ENCODE measurements at regions not wholly inside any gene's neighbourhood (a gene's known extent, or its start where the extent isn't known, plus 50 kb on each side); places are given as distances from the start of the nearest gene placed in this dataset.

DNA sequence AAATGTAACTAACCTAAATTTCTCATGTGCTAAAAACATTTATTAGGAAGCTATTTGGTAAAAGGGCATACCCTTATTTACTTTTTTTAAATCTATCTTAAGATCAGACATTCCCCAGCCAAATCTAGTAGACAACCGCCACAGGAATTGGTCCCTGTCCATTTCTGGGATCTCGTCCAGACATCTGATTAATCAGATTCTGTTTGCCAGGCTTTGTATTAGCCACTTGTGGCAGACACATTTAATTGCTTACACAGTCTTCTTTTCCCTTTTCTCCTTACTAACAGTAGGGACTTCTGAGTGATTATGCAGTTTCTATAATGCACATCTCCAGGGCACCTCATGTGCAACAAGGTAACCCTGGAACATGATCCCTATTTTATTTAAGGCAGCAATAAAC is 449.0 kb upstream of the RGS18 start:
- ChIA-PET POLR2A (no interaction called here), CTCF (no interaction called here)
- H3K4me3 Mint-ChIP-seq = no peak overlapping the region
- H3K36me3 Mint-ChIP-seq = no peaks in the 10 kb centered on the region
- H3K27ac Mint-ChIP-seq = no peak overlapping the region
- no peaks in the 10 kb centered on the region for H3K4me1 Mint-ChIP-seq
- no peak for TF ChIP-seq ZNF396 (CRISPR knock-in tag; IDR thresholded peaks at IDR 0.05; ENCODE audit: borderline replicate concordance)
- TF ChIP-seq TEAD4 (CRISPR knock-in tag; IDR thresholded peaks at IDR 0.05) = no peak
- TF ChIP-seq, protein P1, sequence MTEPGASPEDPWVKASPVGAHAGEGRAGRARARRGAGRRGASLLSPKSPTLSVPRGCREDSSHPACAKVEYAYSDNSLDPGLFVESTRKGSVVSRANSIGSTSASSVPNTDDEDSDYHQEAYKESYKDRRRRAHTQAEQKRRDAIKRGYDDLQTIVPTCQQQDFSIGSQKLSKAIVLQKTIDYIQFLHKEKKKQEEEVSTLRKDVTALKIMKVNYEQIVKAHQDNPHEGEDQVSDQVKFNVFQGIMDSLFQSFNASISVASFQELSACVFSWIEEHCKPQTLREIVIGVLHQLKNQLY (CRISPR knock-in tag; IDR thresholded peaks at IDR 0.05) = no peak
- TF ChIP-seq, protein P2, sequence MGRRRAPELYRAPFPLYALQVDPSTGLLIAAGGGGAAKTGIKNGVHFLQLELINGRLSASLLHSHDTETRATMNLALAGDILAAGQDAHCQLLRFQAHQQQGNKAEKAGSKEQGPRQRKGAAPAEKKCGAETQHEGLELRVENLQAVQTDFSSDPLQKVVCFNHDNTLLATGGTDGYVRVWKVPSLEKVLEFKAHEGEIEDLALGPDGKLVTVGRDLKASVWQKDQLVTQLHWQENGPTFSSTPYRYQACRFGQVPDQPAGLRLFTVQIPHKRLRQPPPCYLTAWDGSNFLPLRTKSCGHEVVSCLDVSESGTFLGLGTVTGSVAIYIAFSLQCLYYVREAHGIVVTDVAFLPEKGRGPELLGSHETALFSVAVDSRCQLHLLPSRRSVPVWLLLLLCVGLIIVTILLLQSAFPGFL (CRISPR knock-in tag; IDR thresholded peaks at IDR 0.05; ENCODE audit: borderline replicate concordance) = no peak
- TF ChIP-seq, protein P3, sequence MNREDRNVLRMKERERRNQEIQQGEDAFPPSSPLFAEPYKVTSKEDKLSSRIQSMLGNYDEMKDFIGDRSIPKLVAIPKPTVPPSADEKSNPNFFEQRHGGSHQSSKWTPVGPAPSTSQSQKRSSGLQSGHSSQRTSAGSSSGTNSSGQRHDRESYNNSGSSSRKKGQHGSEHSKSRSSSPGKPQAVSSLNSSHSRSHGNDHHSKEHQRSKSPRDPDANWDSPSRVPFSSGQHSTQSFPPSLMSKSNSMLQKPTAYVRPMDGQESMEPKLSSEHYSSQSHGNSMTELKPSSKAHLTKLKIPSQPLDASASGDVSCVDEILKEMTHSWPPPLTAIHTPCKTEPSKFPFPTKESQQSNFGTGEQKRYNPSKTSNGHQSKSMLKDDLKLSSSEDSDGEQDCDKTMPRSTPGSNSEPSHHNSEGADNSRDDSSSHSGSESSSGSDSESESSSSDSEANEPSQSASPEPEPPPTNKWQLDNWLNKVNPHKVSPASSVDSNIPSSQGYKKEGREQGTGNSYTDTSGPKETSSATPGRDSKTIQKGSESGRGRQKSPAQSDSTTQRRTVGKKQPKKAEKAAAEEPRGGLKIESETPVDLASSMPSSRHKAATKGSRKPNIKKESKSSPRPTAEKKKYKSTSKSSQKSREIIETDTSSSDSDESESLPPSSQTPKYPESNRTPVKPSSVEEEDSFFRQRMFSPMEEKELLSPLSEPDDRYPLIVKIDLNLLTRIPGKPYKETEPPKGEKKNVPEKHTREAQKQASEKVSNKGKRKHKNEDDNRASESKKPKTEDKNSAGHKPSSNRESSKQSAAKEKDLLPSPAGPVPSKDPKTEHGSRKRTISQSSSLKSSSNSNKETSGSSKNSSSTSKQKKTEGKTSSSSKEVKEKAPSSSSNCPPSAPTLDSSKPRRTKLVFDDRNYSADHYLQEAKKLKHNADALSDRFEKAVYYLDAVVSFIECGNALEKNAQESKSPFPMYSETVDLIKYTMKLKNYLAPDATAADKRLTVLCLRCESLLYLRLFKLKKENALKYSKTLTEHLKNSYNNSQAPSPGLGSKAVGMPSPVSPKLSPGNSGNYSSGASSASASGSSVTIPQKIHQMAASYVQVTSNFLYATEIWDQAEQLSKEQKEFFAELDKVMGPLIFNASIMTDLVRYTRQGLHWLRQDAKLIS (CRISPR knock-in tag; IDR thresholded peaks at IDR 0.05; ENCODE audit: borderline replicate concordance) = no peak
- TF ChIP-seq NFE2L1 (CRISPR knock-in tag; IDR thresholded peaks at IDR 0.05) = no peak
- TF ChIP-seq, protein P4, sequence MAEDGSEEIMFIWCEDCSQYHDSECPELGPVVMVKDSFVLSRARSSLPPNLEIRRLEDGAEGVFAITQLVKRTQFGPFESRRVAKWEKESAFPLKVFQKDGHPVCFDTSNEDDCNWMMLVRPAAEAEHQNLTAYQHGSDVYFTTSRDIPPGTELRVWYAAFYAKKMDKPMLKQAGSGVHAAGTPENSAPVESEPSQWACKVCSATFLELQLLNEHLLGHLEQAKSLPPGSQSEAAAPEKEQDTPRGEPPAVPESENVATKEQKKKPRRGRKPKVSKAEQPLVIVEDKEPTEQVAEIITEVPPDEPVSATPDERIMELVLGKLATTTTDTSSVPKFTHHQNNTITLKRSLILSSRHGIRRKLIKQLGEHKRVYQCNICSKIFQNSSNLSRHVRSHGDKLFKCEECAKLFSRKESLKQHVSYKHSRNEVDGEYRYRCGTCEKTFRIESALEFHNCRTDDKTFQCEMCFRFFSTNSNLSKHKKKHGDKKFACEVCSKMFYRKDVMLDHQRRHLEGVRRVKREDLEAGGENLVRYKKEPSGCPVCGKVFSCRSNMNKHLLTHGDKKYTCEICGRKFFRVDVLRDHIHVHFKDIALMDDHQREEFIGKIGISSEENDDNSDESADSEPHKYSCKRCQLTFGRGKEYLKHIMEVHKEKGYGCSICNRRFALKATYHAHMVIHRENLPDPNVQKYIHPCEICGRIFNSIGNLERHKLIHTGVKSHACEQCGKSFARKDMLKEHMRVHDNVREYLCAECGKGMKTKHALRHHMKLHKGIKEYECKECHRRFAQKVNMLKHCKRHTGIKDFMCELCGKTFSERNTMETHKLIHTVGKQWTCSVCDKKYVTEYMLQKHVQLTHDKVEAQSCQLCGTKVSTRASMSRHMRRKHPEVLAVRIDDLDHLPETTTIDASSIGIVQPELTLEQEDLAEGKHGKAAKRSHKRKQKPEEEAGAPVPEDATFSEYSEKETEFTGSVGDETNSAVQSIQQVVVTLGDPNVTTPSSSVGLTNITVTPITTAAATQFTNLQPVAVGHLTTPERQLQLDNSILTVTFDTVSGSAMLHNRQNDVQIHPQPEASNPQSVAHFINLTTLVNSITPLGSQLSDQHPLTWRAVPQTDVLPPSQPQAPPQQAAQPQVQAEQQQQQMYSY (CRISPR knock-in tag; IDR thresholded peaks at IDR 0.05) = no peak
- no peak for ATAC-seq
- no peak for DNase-seq (ENCODE audit: low spot score)
- no peaks in the 10 kb centered on the region for H3K27me3 Mint-ChIP-seq (ENCODE audit: low read depth)
- no peaks in the 10 kb centered on the region for H3K9me3 Mint-ChIP-seq

DNA sequence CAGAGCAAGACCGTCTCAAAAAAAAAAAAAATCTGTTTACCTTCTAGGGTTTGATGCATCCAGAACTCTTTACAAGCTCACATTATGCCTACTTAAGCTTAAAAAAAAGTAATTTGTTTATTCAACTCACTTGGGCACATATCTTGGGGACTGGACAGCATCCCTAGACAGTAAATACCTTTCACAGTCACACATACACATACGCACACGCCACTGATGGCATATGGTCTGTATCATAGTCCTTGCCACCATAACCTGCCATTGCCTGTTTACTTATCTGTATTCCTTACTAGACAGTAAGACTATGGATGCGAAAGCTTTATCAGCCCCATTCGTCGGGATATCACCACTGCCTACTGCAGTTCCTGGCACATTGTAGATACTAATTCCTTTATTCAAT is 446.3 kb upstream of the RGS18 start:
- Mint-ChIP-seq H3K4me1 (peaks cover 10% of the 10 kb centered on the region; the same call in 1 of the 2 replicates), H3K27me3 (ENCODE audit: low read depth) (no peaks in the 10 kb centered on the region), H3K27ac (no peak overlapping the region), H3K4me3 (no peak overlapping the region), H3K36me3 (no peaks in the 10 kb centered on the region), H3K9me3 (no peaks in the 10 kb centered on the region)
- POLR2A ChIA-PET = no interaction called here
- CTCF ChIA-PET = no interaction called here
- no peak for TF ChIP-seq CREB1 (CRISPR knock-in tag; IDR thresholded peaks at IDR 0.05)
- no peak for TF ChIP-seq ZNF317 (CRISPR knock-in tag; IDR thresholded peaks at IDR 0.05; ENCODE audit: borderline replicate concordance, low read depth)
- no peak for TF ChIP-seq GTF2I (CRISPR knock-in tag; conservative IDR thresholded peaks at IDR 0.05)
- TF ChIP-seq, protein P5, sequence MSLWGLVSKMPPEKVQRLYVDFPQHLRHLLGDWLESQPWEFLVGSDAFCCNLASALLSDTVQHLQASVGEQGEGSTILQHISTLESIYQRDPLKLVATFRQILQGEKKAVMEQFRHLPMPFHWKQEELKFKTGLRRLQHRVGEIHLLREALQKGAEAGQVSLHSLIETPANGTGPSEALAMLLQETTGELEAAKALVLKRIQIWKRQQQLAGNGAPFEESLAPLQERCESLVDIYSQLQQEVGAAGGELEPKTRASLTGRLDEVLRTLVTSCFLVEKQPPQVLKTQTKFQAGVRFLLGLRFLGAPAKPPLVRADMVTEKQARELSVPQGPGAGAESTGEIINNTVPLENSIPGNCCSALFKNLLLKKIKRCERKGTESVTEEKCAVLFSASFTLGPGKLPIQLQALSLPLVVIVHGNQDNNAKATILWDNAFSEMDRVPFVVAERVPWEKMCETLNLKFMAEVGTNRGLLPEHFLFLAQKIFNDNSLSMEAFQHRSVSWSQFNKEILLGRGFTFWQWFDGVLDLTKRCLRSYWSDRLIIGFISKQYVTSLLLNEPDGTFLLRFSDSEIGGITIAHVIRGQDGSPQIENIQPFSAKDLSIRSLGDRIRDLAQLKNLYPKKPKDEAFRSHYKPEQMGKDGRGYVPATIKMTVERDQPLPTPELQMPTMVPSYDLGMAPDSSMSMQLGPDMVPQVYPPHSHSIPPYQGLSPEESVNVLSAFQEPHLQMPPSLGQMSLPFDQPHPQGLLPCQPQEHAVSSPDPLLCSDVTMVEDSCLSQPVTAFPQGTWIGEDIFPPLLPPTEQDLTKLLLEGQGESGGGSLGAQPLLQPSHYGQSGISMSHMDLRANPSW (CRISPR knock-in tag; conservative IDR thresholded peaks at IDR 0.05; ENCODE audit: low read depth) = no peak
- TF ChIP-seq, protein P6, sequence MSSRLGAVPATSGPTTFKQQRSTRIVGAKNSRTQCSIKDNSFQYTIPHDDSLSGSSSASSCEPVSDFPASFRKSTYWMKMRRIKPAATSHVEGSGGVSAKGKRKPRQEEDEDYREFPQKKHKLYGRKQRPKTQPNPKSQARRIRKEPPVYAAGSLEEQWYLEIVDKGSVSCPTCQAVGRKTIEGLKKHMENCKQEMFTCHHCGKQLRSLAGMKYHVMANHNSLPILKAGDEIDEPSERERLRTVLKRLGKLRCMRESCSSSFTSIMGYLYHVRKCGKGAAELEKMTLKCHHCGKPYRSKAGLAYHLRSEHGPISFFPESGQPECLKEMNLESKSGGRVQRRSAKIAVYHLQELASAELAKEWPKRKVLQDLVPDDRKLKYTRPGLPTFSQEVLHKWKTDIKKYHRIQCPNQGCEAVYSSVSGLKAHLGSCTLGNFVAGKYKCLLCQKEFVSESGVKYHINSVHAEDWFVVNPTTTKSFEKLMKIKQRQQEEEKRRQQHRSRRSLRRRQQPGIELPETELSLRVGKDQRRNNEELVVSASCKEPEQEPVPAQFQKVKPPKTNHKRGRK (CRISPR knock-in tag; IDR thresholded peaks at IDR 0.05; ENCODE audit: borderline replicate concordance) = no peak
- TF ChIP-seq, protein P7, sequence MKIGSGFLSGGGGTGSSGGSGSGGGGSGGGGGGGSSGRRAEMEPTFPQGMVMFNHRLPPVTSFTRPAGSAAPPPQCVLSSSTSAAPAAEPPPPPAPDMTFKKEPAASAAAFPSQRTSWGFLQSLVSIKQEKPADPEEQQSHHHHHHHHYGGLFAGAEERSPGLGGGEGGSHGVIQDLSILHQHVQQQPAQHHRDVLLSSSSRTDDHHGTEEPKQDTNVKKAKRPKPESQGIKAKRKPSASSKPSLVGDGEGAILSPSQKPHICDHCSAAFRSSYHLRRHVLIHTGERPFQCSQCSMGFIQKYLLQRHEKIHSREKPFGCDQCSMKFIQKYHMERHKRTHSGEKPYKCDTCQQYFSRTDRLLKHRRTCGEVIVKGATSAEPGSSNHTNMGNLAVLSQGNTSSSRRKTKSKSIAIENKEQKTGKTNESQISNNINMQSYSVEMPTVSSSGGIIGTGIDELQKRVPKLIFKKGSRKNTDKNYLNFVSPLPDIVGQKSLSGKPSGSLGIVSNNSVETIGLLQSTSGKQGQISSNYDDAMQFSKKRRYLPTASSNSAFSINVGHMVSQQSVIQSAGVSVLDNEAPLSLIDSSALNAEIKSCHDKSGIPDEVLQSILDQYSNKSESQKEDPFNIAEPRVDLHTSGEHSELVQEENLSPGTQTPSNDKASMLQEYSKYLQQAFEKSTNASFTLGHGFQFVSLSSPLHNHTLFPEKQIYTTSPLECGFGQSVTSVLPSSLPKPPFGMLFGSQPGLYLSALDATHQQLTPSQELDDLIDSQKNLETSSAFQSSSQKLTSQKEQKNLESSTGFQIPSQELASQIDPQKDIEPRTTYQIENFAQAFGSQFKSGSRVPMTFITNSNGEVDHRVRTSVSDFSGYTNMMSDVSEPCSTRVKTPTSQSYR (CRISPR knock-in tag; IDR thresholded peaks at IDR 0.05) = no peak
- no peak for TF ChIP-seq OVOL2 (CRISPR knock-in tag; IDR thresholded peaks at IDR 0.05; ENCODE audit: borderline replicate concordance)
- no peak for TF ChIP-seq SMAD4 (CRISPR knock-in tag; IDR thresholded peaks at IDR 0.05)
- TF ChIP-seq ZNF232 (CRISPR knock-in tag; IDR thresholded peaks at IDR 0.05) = no peak
- no peak for TF ChIP-seq SMAD3 (CRISPR knock-in tag; IDR thresholded peaks at IDR 0.05; ENCODE audit: borderline replicate concordance)
- no peak for ATAC-seq
- DNase-seq (ENCODE audit: low spot score) = no peak
